Medulla oblongata (tissue), 1 donor: ENCODE measurements at regions not wholly inside any gene's neighbourhood (a gene's known extent, or its start where the extent isn't known, plus 50 kb on each side); places are given as distances from the start of the nearest gene placed in this dataset.

Experiments used
- DNase-seq: peaks from one replicate; pipeline ENCODE4 v3.0.0-alpha.2; 2015; ENCODE audit errors: extremely low spot score

- no peak for DNase-seq
Observed at GRCh38 chr10:105793071-105793470, 1152.0 kb downstream of the SORCS3 start.

GRCh38 chr10:105785721-105786120 is 1144.6 kb downstream of the SORCS3 start:
- DNase-seq: no peak

- DNase-seq: no peak
Observed at GRCh38 chr10:105783936-105784483, 1142.9 kb downstream of the SORCS3 start.

DNA sequence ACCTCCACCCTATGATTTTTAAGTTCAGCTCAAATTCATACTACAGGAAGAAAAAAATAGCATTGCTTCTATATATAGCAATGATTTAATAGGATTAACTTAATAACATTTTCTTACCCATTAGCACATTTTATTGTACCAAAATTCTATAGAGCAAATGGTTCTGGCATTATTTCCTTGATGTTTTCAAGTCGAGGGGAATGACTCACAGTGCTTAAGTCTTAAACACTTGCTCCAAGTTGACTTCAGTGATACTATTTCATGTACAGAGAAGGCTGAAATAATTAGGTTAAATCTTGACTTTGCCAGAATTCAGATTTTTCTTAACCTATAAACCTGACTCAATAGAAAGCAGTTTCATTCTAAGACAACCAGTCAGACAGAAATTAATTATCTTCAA is 1133.8 kb downstream of the SORCS3 start:
- DNase-seq: no peak

- no peak for DNase-seq
Observed at GRCh38 chr10:105774351-105774750, 1133.3 kb downstream of the SORCS3 start.

GRCh38 chr10:105770524-105771212 is 1129.6 kb downstream of the SORCS3 start:
- DNase-seq: no peak

GRCh38 chr10:105769248-105770184 is 1128.4 kb downstream of the SORCS3 start:
- no peak for DNase-seq

- no peak for DNase-seq
Observed at GRCh38 chr10:105763611-105764010, 1122.5 kb downstream of the SORCS3 start.

DNA sequence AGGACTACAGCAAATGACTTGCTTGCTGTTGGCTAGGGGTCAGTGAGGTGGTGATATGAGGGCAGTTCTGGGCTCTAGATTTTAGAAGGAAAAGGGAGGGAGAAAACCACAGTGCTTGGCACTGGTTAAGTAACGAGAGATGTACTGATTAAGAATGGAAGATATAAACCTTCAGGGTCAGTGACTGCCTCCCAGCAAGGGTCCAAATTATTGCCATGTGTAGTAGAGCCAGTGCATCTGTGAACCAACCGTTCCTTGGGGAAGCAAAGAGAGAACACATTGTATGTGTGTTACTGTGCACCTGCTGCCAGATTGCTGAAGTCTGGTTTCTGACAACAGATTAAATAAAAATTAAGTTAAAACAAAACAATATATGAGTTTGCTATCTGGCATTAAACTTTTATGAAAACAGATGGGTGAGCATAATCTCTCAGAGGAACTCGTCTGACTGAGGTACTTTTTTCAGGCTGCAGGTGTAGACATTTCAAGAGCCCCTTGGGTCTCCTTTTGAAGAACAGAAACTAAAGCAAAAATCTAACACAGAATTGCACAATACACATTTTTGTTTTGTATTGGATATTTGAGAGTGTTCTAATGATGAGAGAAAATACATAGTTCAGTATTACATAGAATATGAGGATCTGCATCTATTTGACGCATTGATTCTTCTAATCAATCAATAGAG is 1120.6 kb downstream of the SORCS3 start:
- no peak for DNase-seq

DNA sequence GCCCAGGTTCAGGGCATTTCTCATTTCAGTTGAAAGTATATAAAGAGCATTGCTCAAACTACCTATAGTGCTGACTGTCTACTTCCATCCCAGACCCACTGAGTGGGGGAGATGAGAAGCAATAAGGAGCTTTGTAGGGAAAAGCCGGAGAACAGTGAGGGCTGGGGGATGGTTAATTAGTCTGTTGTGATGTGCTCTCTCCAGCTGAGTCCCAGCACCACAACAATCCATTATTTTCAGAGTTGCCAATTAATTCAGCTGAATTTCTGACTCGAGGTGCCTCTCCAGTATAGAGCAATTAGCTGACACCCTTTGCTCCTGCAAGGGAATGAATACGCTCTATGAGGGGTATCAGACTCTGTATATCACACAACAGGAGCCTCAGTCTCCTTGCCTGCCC is 1118.6 kb downstream of the SORCS3 start:
- DNase-seq: no peak

- no peak for DNase-seq
Observed at GRCh38 chr10:105758209-105758998, 1117.3 kb downstream of the SORCS3 start.

- no peak for DNase-seq
Observed at GRCh38 chr10:105757302-105757701, 1116.2 kb downstream of the SORCS3 start.

DNA sequence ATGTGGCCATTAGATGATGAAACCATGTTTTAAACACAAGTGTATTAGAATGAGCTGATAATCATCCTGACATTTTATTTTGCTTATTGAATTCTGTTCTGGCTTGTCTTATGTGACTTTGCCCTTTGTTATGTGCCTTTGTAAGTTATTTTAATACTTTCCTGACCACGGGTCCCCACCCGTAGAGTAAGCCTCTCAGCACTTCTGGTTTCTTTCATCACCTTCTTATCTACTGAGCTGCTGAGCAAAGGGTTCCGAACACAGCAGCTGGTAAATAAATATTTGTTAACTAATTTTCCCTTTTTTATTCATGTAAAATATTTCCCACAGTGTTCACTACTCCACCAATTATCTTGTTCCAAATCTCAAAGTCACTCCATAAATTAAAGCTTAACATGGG is 1115.3 kb downstream of the SORCS3 start:
- DNase-seq: no peak

- no peak for DNase-seq
Observed at GRCh38 chr10:105751688-105752087, 1110.6 kb downstream of the SORCS3 start.

GRCh38 chr10:105745596-105746148 is 1104.6 kb downstream of the SORCS3 start:
- DNase-seq: no peak

DNA sequence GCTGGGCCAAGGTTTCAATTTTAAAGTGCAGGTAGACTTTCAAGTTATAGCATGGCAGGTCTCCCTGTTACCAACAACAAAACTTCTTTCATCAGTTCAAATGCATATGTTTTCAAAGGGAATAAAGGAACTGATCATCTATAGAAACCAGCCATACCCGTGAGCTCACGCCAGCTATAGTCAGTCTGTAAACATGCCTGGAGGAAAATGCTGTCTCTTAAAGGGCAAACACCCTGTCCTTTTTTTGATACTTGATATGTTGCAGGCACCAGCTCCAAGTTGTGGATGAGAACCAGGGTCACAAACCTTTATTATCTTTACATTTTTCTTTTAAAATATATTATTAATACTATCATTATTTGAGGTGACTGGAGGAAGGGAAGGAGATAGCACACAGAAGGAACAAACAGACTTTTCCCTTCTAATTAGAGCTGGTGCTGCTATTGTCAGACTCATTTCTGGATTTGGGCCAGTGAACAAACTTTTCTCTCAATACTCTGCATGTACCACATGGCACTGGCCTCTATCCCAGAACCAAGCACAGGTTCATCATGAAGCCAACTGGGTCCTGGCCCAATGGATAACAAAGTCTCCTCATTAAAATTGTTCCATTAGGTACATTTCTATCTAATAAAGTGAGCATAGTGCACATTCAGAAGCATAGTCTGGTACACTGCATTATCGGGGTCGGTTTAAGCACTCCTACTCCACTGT is 1102.4 kb downstream of the SORCS3 start:
- peak; percentile 67 for DNase-seq

DNA sequence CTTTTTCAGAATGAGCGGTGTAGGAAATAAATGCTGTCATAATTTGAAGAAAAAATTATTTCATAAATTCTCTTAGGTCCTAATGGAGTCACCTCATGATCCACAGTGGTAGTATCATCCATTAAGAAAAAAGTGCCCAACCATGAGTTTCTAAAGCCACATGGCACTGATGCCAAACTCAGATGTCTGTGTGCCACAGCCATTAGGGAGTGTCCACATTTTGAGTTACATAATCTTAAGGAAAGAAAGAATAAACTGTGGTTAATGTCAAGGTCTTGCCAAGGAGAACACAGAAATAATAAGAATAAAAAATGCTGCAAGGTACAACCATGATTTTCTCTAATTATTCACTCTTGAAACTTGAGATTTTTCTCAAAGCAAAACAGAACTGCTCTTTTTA is 1101.8 kb downstream of the SORCS3 start:
- no peak for DNase-seq

GRCh38 chr10:105742184-105742583 is 1101.1 kb downstream of the SORCS3 start:
- no peak for DNase-seq

GRCh38 chr10:105734479-105734878 is 1093.4 kb downstream of the SORCS3 start:
- DNase-seq: no peak

GRCh38 chr10:105733924-105734323 is 1092.8 kb downstream of the SORCS3 start:
- no peak for DNase-seq
